GM18519 (cell line): ENCODE measurements at regions not wholly inside any gene's neighbourhood (a gene's known extent, or its start where the extent isn't known, plus 50 kb on each side); places are given as distances from the start of the nearest gene placed in this dataset.
"Not testable (repeated sequence)": the region's sequence is repeated elsewhere in the genome, so short reads cannot be mapped to it uniquely, and the experiment has no call there.

Experiments used
- ATAC-seq: cut with Tn5 transposase; IDR thresholded peaks from one replicate; pipeline ENCODE4 v1.9.1; 2021; ENCODE audit warnings: mild to moderate bottlenecking, moderate library complexity; ENCODE audit not compliant: unreplicated experiment, low FRiP score

- ATAC-seq, result not testable (repeated sequence)
Observed at GRCh38 chr15:21026848-21027247, 160.7 kb upstream of the POTEB2 start.

DNA sequence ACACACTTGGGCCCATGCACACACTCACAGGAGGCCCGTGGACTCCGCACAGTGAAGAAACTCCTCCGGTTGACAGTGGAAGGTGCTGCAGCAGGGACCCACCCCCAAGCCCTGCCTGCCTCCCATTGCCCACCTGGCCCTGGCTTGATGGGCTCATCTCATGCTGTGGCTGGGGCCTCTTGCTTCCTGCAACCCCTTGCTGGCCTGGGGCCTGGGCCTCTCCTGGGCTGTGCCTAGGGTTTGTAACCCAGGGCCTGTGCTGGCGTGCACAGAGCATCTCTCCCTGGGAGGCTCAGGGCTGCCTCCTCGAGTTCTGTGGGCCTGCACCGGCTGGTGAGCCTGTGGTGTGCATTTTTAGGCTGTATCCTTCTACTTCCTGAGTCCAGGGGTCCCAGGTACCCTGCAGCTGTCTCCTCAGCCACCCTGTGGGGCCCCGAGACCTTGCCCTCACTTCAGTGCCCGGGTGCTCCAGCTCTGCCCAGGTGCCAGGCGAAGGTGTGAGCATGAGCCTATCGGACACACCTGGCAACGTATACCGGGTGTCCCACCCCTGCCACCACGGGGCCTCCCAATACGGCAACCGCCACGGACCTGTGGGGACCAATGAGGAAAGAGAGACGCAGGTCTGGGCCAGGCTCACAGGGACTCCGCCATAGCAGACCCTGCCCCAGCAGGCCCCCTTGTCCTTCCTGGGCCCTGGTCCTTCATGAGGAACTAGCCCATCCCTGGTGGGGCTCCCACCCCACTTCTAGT, 158.3 kb upstream of the POTEB2 start:
- ATAC-seq, result not testable (repeated sequence)

- ATAC-seq, result not testable (repeated sequence)
Observed at GRCh38 chr15:21018176-21018575, 152.1 kb upstream of the POTEB2 start.

DNA sequence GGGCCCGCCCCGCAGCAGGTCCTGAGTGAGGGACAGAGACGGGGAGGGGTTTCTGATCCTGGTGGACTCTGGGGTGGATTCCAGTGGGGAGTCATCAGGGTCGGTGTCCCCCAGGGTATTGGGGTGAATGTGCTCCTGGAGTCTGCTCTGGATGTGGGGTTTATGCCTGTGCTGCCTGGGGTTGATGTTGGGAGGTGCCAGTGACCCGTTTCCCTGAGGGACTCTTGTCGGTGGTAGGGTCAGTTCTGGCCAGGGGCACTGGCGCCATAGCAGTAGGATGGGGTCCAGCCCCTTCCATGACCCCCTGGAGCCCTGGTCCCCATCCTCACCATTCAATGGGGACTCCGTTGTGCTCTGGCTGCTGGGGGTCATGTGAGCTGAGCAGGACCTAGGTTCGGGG, 151.2 kb upstream of the POTEB2 start:
- not testable (repeated sequence) for ATAC-seq

DNA sequence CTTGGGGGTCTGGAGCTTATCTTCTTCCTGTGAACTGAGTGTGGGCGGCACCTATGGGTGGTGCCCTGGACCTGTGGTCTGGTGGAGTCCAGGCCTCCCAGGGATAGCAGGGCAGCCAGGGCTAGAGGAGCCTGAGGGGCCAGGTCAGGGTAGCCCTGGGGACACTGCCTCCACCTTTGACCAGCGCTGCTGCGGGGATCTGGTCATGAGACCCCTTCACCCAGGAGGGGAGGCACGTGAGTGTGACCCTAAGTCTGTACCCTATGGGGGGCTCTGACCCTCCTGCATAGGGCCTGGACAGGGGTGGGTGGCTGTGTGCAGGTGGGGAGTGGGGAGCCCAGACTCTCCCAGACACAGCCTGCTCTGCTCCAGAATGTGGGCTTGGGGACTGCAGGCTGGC, 150.5 kb upstream of the POTEB2 start:
- not testable (repeated sequence) for ATAC-seq

DNA sequence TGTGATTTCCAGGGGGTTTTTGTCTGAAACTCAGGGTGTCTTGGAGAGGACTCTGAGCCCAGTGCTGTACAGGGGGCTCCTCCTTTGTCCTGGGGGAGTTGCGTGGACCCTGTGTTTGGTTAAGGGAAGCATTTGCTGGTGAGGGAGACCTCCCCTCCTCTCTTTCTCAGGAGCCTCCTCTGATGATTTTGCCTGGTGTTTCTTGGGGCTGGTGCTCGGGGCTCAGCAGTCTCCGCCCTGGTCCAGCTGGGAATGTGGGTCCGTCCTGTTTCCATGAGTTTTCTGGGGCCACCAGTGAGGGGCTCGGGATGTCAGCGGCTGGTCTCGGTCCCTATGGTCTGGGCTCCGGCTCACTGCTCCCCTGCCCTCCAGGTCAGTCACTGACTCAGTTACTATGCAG, 149.1 kb upstream of the POTEB2 start:
- ATAC-seq, result not testable (repeated sequence)

GRCh38 chr15:21013308-21013707, 147.2 kb upstream of the POTEB2 start:
- ATAC-seq, result not testable (repeated sequence)

DNA sequence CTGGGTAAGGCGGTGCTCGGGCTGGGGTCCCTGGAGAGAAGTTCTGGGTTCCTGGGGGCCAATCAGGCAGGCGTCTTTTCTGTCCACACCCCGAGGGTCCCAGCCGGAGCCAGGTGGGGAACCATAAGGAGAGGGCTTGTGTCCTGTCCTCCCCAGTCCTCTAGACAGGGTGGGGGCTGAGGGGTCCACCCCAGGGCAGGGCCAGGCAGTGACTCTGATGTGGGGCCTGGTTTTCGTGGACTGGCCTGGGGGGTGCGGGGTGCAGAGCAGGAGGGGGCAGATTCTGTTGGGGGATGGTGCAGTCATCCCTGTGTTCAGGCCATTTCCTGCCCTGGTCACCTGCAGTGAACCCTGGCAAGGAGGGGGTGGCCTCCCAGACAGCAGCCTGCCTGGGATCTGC, 143.5 kb upstream of the POTEB2 start:
- not testable (repeated sequence) for ATAC-seq

DNA sequence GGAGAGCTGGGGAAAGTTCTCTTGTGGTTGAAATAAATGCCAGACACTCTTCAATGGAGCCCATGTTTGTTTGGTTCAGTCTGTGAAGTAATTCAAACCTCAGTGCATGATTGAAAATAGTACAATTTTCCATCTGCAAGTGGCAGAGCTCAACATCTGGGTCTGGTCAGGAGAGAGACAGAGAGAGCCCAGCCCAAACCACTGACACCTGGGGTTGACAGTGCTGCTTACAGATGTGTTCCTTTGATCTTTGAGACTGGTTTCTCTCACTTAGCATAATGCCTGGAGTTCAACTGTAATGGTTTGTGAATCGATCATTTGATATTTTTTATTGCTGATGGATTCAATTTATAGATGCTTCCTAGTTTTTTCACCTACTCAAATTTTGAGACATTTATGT, 137.3 kb upstream of the POTEB2 start:
- ATAC-seq, result not testable (repeated sequence)

GRCh38 chr15:21001950-21002349, 135.8 kb upstream of the POTEB2 start:
- ATAC-seq, result not testable (repeated sequence)

DNA sequence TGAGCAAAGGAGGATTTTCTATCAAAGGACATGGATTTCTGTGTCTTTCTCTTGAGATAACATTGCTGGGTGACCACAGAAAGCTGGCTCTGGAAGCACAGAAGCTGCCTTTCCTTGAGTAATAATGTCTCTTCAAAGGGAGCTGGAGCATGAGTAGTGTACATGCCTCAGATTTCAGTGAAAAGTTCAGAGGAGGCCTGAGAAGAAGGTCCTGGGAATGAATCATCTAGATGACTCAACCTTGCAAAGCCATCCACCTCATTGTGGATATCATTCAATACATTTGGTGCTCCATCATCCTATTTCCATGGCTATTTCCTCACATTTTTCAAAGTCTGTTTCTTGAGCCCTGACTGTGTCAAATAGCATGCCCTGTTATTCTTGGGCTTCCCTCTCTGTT, 125.6 kb upstream of the POTEB2 start:
- ATAC-seq, result not testable (repeated sequence)

- ATAC-seq, result not testable (repeated sequence)
Observed at GRCh38 chr15:20991253-20991652, 125.1 kb upstream of the POTEB2 start.

DNA sequence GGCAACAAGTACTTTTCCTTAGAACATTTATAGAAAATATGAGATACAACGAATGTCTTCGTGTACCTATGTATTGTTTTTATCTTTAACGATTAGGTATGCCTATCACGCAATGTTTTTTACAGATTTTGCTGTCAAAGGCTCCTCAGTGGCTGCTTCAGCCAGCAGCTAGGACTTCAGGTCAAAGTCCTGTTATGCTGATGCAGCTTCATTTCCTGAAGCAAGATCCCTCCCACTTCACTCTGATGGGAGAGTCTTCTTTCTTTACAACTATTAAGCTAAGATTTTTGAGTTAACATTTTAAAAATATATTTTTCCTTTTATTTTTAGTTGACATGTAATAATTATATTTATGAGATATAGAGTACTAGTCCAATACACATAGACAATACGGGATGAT, 120.7 kb upstream of the POTEB2 start:
- ATAC-seq, result not testable (repeated sequence)

- peak; percentile 54 for ATAC-seq
Observed at GRCh38 chr15:20978057-20978456, 111.9 kb upstream of the POTEB2 start.

DNA sequence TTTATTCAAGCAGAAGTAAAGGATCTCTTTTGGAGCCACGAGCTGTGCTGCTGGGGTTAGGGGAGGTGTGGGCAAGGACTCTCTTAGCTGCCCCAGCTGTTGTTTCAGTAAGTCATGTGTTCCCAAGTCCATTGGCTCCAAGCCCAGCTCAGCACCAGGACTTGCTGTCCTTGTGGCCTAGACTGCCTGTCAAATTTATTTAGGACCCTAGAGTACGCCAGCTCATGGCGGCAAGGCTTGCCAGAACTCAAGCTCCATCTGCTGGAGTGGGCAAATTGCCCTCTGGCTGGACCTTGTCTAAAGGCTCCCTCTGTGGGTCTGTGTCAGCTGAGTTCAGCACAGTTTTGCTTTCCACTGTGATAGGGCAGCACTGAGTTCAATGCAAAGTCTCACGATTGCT, 106.6 kb upstream of the POTEB2 start:
- not testable (repeated sequence) for ATAC-seq

- ATAC-seq, result not testable (repeated sequence)
Observed at GRCh38 chr15:20959299-20959698, 93.2 kb upstream of the POTEB2 start.

- ATAC-seq, result not testable (repeated sequence)
Observed at GRCh38 chr15:20929322-20929721, 63.2 kb upstream of the POTEB2 start.
